H9 (cell line): ENCODE measurements at regions not wholly inside any gene's neighbourhood (a gene's known extent, or its start where the extent isn't known, plus 50 kb on each side); places are given as distances from the start of the nearest gene placed in this dataset.

Source experiments
- DNase-seq: peaks from one replicate; pipeline ENCODE4 v3.0.0-alpha.2; 2017
- H2AFZ ChIP-seq: one replicate; pipeline ENCODE4 v1.6.1; 2013; ENCODE audit warnings: mild to moderate bottlenecking, low read length, control low read depth, moderate library complexity
- H2AK5ac ChIP-seq: 2 replicates; pipeline ENCODE4 v1.6.1; 2013; ENCODE audit warnings: low read length, control low read depth, mixed read lengths; ENCODE audit not compliant: insufficient read length
- H2BK120ac ChIP-seq: one replicate; pipeline ENCODE4 v1.6.1; 2013; ENCODE audit warnings: low read depth, mild to moderate bottlenecking, low read length, control low read depth, inconsistent platforms; ENCODE audit not compliant: poor library complexity, severe bottlenecking
- H2BK12ac ChIP-seq: 2 replicates; pipeline ENCODE4 v1.6.1; 2013; ENCODE audit warnings: low read length, control low read depth, mixed read lengths, low read depth; ENCODE audit not compliant: insufficient read length
- H2BK15ac ChIP-seq: 2 replicates; pipeline ENCODE4 v1.6.1; 2013; ENCODE audit warnings: low read depth, low read length, control low read depth
- H2BK20ac ChIP-seq: one replicate; pipeline ENCODE4 v1.6.1; 2013; ENCODE audit warnings: low read depth, mild to moderate bottlenecking, low read length, control low read depth, inconsistent platforms; ENCODE audit not compliant: poor library complexity, severe bottlenecking
- H2BK5ac ChIP-seq: 2 replicates; pipeline ENCODE4 v1.6.1; 2013; ENCODE audit warnings: low read length, control low read depth, mixed read lengths; ENCODE audit not compliant: insufficient read length
- H3K14ac ChIP-seq: 2 replicates; pipeline ENCODE4 v1.6.1; 2013; ENCODE audit warnings: low read length, control low read depth; ENCODE audit not compliant: insufficient read depth
- H3K18ac ChIP-seq: 2 replicates; pipeline ENCODE4 v1.6.1; 2013; ENCODE audit warnings: low read depth, mild to moderate bottlenecking, mixed read lengths, low read length, control low read depth; ENCODE audit not compliant: insufficient read length
- H3K23ac ChIP-seq: 2 replicates; pipeline ENCODE4 v1.6.1; 2013; ENCODE audit warnings: low read length, control low read depth, mixed read lengths, low read depth; ENCODE audit not compliant: insufficient read length
- H3K23me2 ChIP-seq: 2 replicates; pipeline ENCODE4 v1.6.1; 2013; ENCODE audit warnings: low read depth, mild to moderate bottlenecking, mixed read lengths, low read length, control low read depth; ENCODE audit not compliant: insufficient read length, poor library complexity, severe bottlenecking
- H3K27ac ChIP-seq: 2 replicates; pipeline ENCODE4 v1.5.1; 2013; ENCODE audit warnings: low read length, control low read depth, mixed read lengths, low read depth; ENCODE audit not compliant: insufficient read length
- H3K27me3 ChIP-seq: 2 replicates; pipeline ENCODE4 v1.6.1; 2013; ENCODE audit warnings: low read length, control low read depth, inconsistent platforms; ENCODE audit not compliant: insufficient read depth
- H3K4ac ChIP-seq: 2 replicates; pipeline ENCODE4 v1.6.1; 2013; ENCODE audit warnings: low read depth, mild to moderate bottlenecking, control low read depth, inconsistent platforms, low read length, moderate library complexity
- H3K4me1 ChIP-seq: 2 replicates; pipeline ENCODE4 v1.6.1; 2013; ENCODE audit warnings: low read length, control low read depth, inconsistent platforms; ENCODE audit not compliant: insufficient read depth
- H3K4me2 ChIP-seq: 2 replicates; pipeline ENCODE4 v1.6.1; 2013; ENCODE audit warnings: low read length, control low read depth, mixed read lengths; ENCODE audit not compliant: insufficient read length, insufficient read depth
- H3K56ac ChIP-seq: 2 replicates; pipeline ENCODE4 v1.6.1; 2013; ENCODE audit warnings: low read depth, mild to moderate bottlenecking, mixed read lengths, low read length, control low read depth; ENCODE audit not compliant: insufficient read length
- H3K79me1 ChIP-seq: 2 replicates; pipeline ENCODE4 v1.6.1; 2013; ENCODE audit warnings: low read depth, mild to moderate bottlenecking, moderate library complexity, low read length, control low read depth, inconsistent platforms; ENCODE audit not compliant: insufficient read depth, poor library complexity, severe bottlenecking
- H3K79me2 ChIP-seq: 2 replicates; pipeline ENCODE4 v1.6.1; 2013; ENCODE audit warnings: low read length, control low read depth, inconsistent platforms; ENCODE audit not compliant: insufficient read depth
- H3K9ac ChIP-seq: 2 replicates; pipeline ENCODE4 v1.6.1; 2013; ENCODE audit warnings: low read length, control low read depth, mixed read lengths; ENCODE audit not compliant: insufficient read length; ENCODE audit errors: extremely low read depth
- H3K9me3 ChIP-seq: one replicate; pipeline ENCODE4 v1.6.1; 2013; ENCODE audit warnings: low read depth, low read length, inconsistent platforms; ENCODE audit not compliant: control insufficient read depth
- H3T11ph ChIP-seq: one replicate; pipeline ENCODE4 v1.6.1; 2013; ENCODE audit warnings: mild to moderate bottlenecking, low read length, control low read depth, inconsistent platforms
- H4K20me1 ChIP-seq: one replicate; pipeline ENCODE4 v1.6.1; 2013; ENCODE audit not compliant: control insufficient read depth, insufficient read length, insufficient read depth
- H4K5ac ChIP-seq: 2 replicates; pipeline ENCODE4 v1.6.1; 2013; ENCODE audit warnings: low read depth, mild to moderate bottlenecking, mixed read lengths, low read length, control low read depth; ENCODE audit not compliant: insufficient read length
- H4K8ac ChIP-seq: replicated peaks from 2 replicates; pipeline ENCODE4 v1.6.1; 2013; ENCODE audit warnings: low read length, control low read depth, mixed read lengths, low read depth; ENCODE audit not compliant: insufficient read length
- H4K91ac ChIP-seq: 2 replicates; pipeline ENCODE4 v1.6.1; 2013; ENCODE audit warnings: low read depth, mild to moderate bottlenecking, moderate library complexity, mixed read lengths, low read length, control low read depth; ENCODE audit not compliant: insufficient read length
- H3K27ac Mint-ChIP-seq, 3 experiments: 2 replicates in 2 of 3; 3 replicates in 1 of 3; pipeline ENCODE4 v1.8.0; 2020 to 2021; ENCODE audit warnings: mixed read lengths in 3 of 3, mild to moderate bottlenecking in 1 of 3, moderate library complexity in 1 of 3
- H3K27me3 Mint-ChIP-seq: 2 replicates; pipeline ENCODE4 v1.8.0; 2021; ENCODE audit warnings: low read depth, mild to moderate bottlenecking, moderate library complexity, mixed read lengths
- H3K36me3 Mint-ChIP-seq, 3 experiments: 2 replicates in 2 of 3; 3 replicates in 1 of 3; pipeline ENCODE4 v1.8.0; 2020 to 2021; ENCODE audit warnings: low read depth in 3 of 3, mixed read lengths in 3 of 3; ENCODE audit not compliant: insufficient read depth in 1 of 3
- H3K4me1 Mint-ChIP-seq, 2 experiments: 2 replicates each; pipeline ENCODE4 v1.8.0; 2020; ENCODE audit warnings: mixed read lengths in 2 of 2
- H3K4me3 Mint-ChIP-seq, 2 experiments: 2 replicates in 1 of 2; 3 replicates in 1 of 2; pipeline ENCODE4 v1.8.0; 2020 to 2021; ENCODE audit warnings: mild to moderate bottlenecking in 2 of 2, mixed read lengths in 2 of 2, moderate library complexity in 1 of 2
- H3K9me3 Mint-ChIP-seq, 2 experiments: 2 replicates in 1 of 2; 3 replicates in 1 of 2; pipeline ENCODE4 v1.8.0; 2020; ENCODE audit warnings: mild to moderate bottlenecking in 2 of 2, mixed read lengths in 2 of 2, moderate library complexity in 1 of 2
- WGBS: extraction: QIAGEN DNeasy Blood & Tissue Kit; methylation state at CpG from one replicate; pipeline ENCODE4 v1.1.7; 2013; ENCODE audit warnings: missing lambda C conversion rate, low lambda C conversion rate, mixed read lengths; ENCODE audit not compliant: insufficient read length; ENCODE audit errors: extremely low coverage; 5-methylcytosine and 5-hydroxymethylcytosine counted together
- TF ChIP-seq, protein P1 (sequence below): fragments of 200-600 bp; sonication (generic); conservative IDR thresholded peaks from 3 replicates; pipeline ENCODE4 v1.8.0; 2021; ENCODE audit warnings: antibody characterized with exemption, mild to moderate bottlenecking

GRCh38 chr13:74287724-74288169 is 153.5 kb upstream of the KLF12 start:
- Histone ChIP-seq H4K8ac (no peak overlapping the region), H3K9ac (no peak overlapping the region), H2AK5ac (no peak overlapping the region), H3K4me2 (no peak overlapping the region), H3K79me1 (no peaks in the 10 kb centered on the region), H2AFZ (no peak overlapping the region), H3K79me2 (no peaks in the 10 kb centered on the region), H2BK15ac (no peak overlapping the region), H3K27me3 (no peaks in the 10 kb centered on the region), H3K14ac (no peak overlapping the region), H2BK120ac (no peak overlapping the region), H4K5ac (no peak overlapping the region), H4K20me1 (no peaks in the 10 kb centered on the region), H2BK5ac (no peak overlapping the region), H3K18ac (no peak overlapping the region), H3K4ac (no peak overlapping the region), H3K56ac (no peak overlapping the region), H2BK12ac (no peak overlapping the region), H3T11ph (no peak overlapping the region), H2BK20ac (no peak overlapping the region), H4K91ac (no peak overlapping the region), H3K9me3 (no peaks in the 10 kb centered on the region), H3K23me2 (no peaks in the 10 kb centered on the region), H3K27ac (no peak overlapping the region), H3K23ac (no peak overlapping the region), H3K4me1 (peaks cover 7% of the 10 kb centered on the region; the same call in 1 of the 2 replicates)
- Mint-ChIP-seq H3K36me3 (no peaks in the 10 kb centered on the region), H3K27ac (no peak overlapping the region; a peak in 1 of 7 replicates), H3K4me3 (0 out of 5 replicates have a peak overlapping the region, but pooled peaks of 1 of the 2 experiments have one; percentile 7), H3K4me1 (peaks cover 30 to 34% of the 10 kb centered on the region in 2 experiments), H3K27me3 (no peaks in the 10 kb centered on the region), H3K9me3 (no peaks in the 10 kb centered on the region; a peak in 1 of 5 replicates)
- TF ChIP-seq, protein P1, sequence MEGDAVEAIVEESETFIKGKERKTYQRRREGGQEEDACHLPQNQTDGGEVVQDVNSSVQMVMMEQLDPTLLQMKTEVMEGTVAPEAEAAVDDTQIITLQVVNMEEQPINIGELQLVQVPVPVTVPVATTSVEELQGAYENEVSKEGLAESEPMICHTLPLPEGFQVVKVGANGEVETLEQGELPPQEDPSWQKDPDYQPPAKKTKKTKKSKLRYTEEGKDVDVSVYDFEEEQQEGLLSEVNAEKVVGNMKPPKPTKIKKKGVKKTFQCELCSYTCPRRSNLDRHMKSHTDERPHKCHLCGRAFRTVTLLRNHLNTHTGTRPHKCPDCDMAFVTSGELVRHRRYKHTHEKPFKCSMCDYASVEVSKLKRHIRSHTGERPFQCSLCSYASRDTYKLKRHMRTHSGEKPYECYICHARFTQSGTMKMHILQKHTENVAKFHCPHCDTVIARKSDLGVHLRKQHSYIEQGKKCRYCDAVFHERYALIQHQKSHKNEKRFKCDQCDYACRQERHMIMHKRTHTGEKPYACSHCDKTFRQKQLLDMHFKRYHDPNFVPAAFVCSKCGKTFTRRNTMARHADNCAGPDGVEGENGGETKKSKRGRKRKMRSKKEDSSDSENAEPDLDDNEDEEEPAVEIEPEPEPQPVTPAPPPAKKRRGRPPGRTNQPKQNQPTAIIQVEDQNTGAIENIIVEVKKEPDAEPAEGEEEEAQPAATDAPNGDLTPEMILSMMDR: no peak
- peak; percentile 71 for DNase-seq
- whole genome bisulfite sequencing: no CpG with 5 or more reads among the region's 4 CpGs
